TTC549 (cell line): ENCODE measurements at regions not wholly inside any gene's neighbourhood (a gene's known extent, or its start where the extent isn't known, plus 50 kb on each side); places are given as distances from the start of the nearest gene placed in this dataset.
A peak's percentile ranks its signal among the peaks of the same experiment; 100 is the strongest.

Experiments used
- FAIRE-seq: peaks from 2 replicates; lab custom pipeline; 2012; peaks lifted over from hg19 to GRCh38; lab: Jason Lieb, UNC

- FAIRE-seq, result no peak
Observed at GRCh38 chr11:69931994-69932910, 113.0 kb upstream of the FGF3 start.

- no peak for FAIRE-seq
Observed at GRCh38 chr11:69934861-69935494, 115.8 kb upstream of the FGF3 start.

DNA sequence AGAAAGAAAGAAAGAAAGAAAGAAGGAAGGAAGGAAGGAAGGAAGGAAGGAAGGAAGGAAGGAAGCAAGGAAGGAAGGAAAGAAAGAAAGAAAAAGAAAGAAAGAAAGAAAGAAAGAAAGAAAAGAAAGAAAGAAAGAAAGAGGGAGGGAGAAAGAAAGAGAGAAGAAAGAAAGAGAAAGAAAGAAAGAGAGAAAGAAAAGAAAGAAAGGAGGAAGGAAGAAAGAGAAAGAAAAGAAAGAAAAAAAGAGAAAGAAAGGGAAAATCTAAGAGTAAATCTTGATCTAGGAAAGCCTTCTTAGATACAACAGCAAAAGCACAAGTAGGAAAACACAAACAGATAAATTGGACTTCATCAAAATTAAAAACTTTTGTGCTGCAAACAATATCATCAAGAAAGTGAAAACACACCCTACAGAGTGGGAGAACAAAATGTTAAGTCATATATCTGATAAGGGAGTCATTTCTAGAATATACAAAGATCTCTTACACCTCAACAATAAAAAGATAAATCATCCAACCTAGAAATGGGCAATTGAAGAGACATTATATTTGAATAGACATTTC, 116.8 kb upstream of the FGF3 start:
- FAIRE-seq, result no peak

- no peak for FAIRE-seq
Observed at GRCh38 chr11:69936771-69937170, 117.6 kb upstream of the FGF3 start.

DNA sequence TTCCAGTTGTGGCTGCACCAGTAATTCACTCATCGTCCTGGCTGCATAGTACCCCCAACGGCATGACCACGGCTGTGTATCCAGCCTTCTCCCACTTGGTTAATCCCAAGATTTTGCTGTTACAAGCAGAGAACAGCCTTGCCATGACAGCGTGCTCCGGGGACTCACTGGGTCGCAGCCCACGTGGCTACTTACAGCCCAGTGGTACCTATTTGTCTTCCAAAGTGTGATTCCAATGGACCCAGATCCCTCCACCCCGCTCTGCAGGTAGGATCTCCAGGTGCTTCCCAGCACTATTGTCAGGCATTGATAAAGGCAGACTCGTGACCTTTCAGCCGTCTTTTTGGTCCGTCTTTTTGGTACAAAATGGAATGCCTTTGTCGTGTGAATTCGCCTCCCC, 119.0 kb upstream of the FGF3 start:
- FAIRE-seq, result no peak

GRCh38 chr11:69939551-69940245, 120.5 kb upstream of the FGF3 start:
- no peak for FAIRE-seq

DNA sequence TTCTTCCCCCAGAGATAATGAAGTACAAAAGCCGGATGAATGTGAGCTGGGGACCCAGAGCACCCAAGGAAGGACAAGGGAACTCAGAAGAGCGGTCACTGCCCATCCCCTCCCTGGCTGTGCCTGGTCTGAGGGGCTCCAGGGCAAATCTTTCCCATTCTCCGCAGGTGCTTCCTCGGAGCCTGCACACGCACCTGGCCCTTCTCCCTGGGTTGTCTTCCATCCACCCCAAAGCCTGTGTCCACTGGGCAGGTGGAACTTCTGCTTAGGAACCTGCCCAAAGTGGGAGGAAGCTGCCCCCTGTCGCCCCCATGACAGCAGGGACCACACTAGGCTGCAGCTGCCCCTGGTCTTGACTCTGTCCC, 121.0 kb upstream of the FGF3 start:
- FAIRE-seq, result no peak

DNA sequence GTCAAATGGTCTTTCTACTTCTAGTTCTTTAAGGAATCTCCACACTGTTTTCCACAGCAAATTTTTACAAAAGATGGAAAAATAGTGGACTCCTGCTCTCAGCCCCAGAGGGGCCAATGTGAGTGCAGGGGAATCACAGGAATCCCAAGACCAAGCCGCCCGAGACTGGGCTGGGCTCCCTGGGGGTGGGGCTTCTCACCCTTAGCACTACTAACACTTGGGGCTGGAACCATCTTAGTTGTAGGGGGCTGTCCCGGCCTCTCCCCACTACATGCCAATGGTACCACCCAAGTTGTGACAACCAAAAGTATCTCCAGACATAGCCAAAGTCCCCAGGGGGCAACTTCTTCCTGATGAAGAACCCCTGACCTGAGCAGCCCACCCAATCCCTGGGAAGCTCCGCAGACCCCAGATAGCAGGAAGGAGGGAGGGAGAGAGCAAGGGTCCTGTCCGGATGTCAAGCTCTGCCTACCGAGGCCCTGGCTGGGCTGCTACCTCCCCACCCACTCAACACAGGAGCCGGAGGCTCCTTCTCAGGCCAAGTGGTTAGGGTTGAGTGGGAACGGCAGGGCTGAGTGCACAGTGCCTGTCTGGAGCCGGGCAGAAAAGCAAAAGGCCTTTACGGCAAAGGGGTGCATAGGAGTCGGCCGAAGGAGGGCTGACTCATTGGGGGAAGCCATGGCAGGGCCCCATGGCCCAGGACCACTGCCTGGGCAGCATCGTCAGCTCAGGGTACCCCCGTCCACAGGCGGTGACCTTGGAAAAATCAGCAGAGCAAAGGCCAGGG, 122.5 kb upstream of the FGF3 start:
- FAIRE-seq, result no peak

DNA sequence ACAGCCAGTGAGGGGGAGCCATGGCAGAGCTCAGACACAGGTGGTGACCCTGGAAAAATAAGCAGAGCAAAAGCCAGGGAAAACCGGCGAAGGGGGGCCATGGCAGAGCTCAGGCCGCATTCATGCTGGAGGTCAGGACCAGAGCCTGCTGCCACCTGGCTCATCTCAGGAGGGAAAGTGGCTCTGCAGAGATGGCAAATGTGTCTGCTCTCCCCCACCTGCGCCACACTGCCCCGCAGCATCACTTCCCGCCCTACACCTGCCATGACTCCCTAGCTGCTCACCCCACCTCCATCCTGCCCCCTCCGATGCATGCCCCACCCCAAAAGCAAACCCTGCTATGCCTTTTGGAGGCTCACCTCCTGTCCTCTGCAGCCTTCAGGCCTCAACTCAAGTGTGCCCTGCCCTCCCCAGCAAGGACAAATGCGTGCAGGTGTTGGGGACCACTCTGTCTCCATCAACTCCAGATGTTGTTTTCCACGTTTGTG, 123.2 kb upstream of the FGF3 start:
- FAIRE-seq, result no peak

GRCh38 chr11:69943066-69943465, 123.8 kb upstream of the FGF3 start:
- no peak for FAIRE-seq

DNA sequence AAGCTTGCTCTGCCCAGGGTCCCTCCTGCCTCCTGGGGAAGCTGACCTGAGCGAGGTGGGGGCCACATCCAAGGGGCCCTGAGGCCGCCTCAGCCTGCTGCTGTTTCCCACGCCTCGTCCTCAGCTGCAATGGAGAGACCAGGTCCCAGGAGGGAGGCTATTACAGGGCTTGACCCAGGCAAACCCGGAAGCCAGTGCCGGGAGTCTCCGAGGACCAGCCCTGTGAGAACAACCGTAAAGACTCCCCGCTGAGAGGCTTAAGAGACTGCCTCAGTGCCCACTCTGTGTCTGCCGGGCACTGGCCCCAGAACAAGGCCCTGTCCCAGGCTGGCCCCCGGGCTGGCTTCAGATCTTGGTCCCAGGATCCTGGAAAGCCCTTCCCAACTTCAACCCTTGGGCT, 124.3 kb upstream of the FGF3 start:
- FAIRE-seq, result no peak

GRCh38 chr11:69944146-69944795, 125.1 kb upstream of the FGF3 start:
- no peak for FAIRE-seq

- no peak for FAIRE-seq
Observed at GRCh38 chr11:69945157-69945556, 125.9 kb upstream of the FGF3 start.

DNA sequence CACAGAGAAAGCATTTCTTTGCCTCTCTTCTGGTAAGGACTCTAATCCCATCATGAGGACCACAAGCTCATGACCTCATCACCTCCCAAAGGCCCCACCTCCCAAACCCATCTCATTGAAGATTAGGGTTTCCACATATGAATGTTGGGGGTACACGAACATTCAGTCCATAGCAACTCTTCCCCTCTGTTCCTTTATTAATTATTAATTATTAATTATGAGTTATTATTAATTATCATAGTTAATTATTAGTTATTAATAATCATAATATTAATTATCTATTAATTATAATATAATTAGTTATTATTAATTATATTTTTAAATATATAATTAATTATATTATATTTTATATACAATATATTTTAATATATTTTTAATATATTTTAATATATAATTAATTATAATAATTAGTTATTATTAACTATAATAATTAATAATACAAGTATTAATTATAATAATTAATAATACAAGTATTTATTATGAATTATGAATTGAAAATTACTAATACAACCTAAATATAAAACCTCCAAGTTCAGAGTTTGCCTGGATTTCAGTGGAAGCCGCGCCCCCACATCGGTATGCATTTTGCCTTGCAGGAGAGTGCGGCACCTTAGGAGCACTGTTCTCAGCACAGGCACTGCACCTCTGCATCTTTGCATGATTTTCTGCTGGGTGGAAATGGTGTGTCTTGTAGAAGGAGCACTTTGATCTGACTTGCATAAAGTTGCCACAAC, 128.0 kb upstream of the FGF3 start:
- peak; percentile 95 for FAIRE-seq

- FAIRE-seq, result no peak
Observed at GRCh38 chr11:69947793-69948255, 128.6 kb upstream of the FGF3 start.

DNA sequence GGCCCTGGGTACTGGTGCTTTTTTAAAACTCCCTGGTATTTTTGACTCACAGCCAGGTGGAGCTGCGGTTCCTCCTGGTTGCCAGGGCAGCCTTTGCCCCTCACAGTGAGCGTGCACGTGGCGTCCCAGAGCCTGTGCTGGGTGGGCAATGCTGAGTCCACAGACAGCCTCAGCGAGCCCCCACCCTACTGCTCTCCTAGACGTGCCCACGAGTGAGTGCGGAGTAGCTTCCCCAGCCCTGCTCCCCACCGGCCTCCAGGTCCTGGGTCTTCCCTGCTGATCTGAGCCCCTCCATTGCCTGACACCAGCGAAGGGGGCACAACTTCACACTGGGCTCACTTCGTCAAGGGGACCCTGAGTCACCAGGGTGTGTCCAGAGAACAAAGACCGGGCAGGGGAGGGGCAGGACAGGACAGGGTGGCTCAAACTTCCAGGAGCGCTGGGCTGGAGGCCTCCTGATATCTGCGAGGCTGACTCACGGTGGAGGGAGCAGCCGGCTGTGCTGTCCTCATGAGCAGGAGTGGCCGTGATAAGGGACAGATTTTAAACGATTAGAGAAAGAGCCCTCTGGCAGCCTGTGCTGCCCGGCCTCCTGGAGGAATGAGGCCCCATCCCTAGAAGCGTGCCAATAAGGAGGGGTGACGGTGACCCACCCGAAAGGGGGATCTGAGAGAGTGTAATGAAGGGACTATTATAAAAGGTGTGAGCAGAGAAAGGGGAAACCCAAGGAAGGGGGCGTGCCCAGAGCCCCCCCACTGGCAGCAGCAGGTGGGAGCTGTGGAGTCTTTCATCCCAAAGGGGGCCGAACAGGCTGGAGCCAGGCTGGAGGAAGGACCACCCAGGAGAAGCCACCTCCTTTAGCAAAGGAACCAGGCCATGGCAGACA, 129.3 kb upstream of the FGF3 start:
- no peak for FAIRE-seq

DNA sequence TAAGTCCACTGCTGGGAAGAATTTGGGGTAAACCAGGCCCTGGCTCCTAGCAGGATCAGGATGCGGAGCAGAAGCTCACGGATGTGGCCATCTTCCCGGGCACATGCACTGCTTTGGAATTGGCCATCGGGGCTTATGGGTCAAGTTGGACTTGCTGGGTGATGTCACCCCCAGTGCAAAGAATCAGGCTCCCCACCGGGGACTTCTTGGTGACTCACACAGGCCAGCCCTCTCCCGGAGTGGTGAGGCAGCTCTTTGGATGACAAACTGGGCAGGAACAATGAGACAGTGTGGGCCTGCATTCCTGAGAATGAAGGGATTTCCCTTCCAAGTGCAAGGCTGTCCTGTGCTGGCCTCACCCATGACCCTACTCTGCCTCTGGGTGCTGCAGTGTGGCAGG, 128.8 kb upstream of the ANO1 start:
- FAIRE-seq, result no peak

DNA sequence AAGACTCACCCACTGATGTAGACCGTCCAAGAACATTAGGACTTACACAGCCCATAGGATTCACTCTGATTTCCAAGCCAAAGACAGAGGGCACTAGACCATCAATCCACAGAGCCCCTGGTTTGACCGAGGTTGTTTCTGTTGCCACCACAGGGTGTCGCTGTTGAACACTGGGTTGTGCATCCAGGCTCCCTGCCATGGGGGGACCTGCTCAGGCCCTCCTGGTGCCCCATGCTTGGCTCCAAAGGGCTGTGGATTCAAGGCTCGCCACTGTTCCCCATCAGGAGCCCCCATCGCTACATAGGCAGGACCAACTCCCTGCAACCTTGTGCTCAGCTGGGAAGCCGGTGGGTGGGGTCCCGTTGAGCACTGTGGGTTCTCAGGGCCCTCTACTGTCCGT, 128.0 kb upstream of the ANO1 start:
- FAIRE-seq, result no peak

DNA sequence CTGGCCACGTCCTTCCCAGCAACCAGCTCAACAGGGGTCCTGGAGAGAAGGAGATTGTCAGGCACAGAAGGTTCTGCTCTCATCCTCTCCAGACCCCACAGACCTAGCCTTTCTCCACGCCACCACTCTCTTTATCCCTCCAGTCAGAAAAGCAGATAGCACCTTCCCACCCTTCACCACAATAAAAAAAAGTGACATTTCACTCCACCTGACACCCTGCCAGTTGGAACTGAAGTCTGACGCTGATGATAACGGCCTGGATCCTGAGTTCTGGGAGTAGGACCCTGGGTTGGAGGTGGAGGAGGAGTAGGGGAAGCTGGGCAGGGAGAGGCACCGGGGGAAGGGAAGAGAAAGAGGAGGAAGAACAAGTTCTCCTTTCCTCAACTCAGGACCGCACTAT, 127.5 kb upstream of the ANO1 start:
- FAIRE-seq, result no peak

DNA sequence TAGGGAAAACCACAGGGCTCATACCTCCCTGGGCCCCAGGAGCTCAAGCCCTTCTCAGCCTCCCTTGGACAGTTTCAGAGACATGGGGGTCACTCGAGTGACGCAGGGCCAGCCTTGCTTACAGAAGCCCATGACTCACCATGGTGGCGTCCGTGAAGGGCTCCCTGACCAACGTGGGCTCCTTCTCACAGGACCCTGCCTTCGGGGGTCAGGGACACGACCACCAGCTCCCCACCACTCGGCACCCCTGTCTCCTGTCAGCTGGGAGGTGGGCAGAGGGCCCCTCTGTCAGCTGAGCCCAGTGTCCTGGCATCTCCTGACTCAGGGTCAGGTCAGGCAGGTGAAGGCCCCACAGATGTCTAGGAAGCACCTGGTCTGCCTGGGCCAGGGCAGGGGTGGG, 126.3 kb upstream of the ANO1 start:
- no peak for FAIRE-seq
